Spleen (tissue), 3 donors: ENCODE measurements at regions not wholly inside any gene's neighbourhood (a gene's known extent, or its start where the extent isn't known, plus 50 kb on each side); places are given as distances from the start of the nearest gene placed in this dataset.

Experiments used
- POLR2A ChIP-seq, 3 donors: fragments of 450-650 bp; IDR thresholded peaks; one replicate each; pipeline ENCODE4 v1.5.1; 2017; ENCODE audit warnings: antibody characterized with exemption in 3 of 3, mild to moderate bottlenecking in 1 of 3
- POLR2AphosphoS5 ChIP-seq, 3 donors: sonication (generic); formaldehyde crosslinking; IDR thresholded peaks; one replicate each; pipeline ENCODE4 v1.5.1; 2017; ENCODE audit warnings: antibody characterized with exemption in 3 of 3

DNA sequence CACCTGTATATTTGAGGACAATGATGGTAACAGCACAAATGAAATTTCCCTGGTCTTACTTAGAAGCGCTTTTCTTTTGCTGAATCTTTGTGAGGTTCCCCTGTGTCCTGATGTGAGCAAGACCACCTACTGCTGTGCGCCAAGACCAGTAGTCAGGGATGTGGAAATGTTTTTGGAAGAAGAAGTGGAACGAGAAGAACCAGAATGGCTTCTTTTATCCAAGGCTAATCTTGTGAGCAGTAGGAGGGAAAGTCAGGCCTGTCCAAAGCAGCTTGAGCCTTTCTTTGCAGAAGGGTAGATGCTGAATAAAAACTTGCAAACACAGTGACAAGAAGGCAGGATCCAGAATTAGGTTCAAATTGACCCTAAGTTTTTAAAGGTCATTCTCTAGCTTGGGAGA lies 223.0 kb downstream of the FAT3 start:
- no peak for TF ChIP-seq POLR2A (IDR thresholded peaks at IDR 0.05)
- TF ChIP-seq POLR2AphosphoS5 (IDR thresholded peaks at IDR 0.05) = no peak
